NCI-H2029 treated with DMSO at 0.1 percent for 48 hours (cell line): ENCODE measurements at regions not wholly inside any gene's neighbourhood (a gene's known extent, or its start where the extent isn't known, plus 50 kb on each side); places are given as distances from the start of the nearest gene placed in this dataset.
"Not testable (repeated sequence)": the region's sequence is repeated elsewhere in the genome, so short reads cannot be mapped to it uniquely, and the experiment has no call there.

ENCODE experiments used
- DNase-seq: peaks from one replicate; lab custom pipeline; 2025; lab: John Stamatoyannopoulos, UW

GRCh38 chr3:27779176-27779575 is 57.1 kb upstream of the EOMES start:
- DNase-seq, result no peak

GRCh38 chr3:27789420-27789819 is 67.3 kb upstream of the EOMES start:
- DNase-seq, result no peak

- DNase-seq, result no peak
Measured at GRCh38 chr3:27791956-27792355, 69.8 kb upstream of the EOMES start.

GRCh38 chr3:27792869-27793268 is 70.7 kb upstream of the EOMES start:
- no peak for DNase-seq

- DNase-seq, result no peak
Measured at GRCh38 chr3:27794211-27794610, 72.1 kb upstream of the EOMES start.

GRCh38 chr3:27796365-27796875 is 74.3 kb upstream of the EOMES start:
- DNase-seq, result no peak

- DNase-seq, result no peak
Measured at GRCh38 chr3:27797773-27798172, 75.7 kb upstream of the EOMES start.

GRCh38 chr3:27800261-27800660 is 78.1 kb upstream of the EOMES start:
- DNase-seq, result no peak

- no peak for DNase-seq
Measured at GRCh38 chr3:27802425-27802824, 80.3 kb upstream of the EOMES start.

GRCh38 chr3:27802849-27803248 is 80.7 kb upstream of the EOMES start:
- no peak for DNase-seq

- no peak for DNase-seq
Measured at GRCh38 chr3:27805282-27805681, 83.2 kb upstream of the EOMES start.

- DNase-seq, result no peak
Measured at GRCh38 chr3:27813255-27813654, 91.1 kb upstream of the EOMES start.

GRCh38 chr3:27821609-27822008 is 99.5 kb upstream of the EOMES start:
- DNase-seq, result not testable (repeated sequence)

GRCh38 chr3:27824312-27825200 is 102.4 kb upstream of the EOMES start:
- no peak for DNase-seq

GRCh38 chr3:27826448-27826847 is 104.3 kb upstream of the EOMES start:
- DNase-seq, result no peak

- no peak for DNase-seq
Measured at GRCh38 chr3:27827041-27827440, 104.9 kb upstream of the EOMES start.

GRCh38 chr3:27840807-27841594 is 118.9 kb upstream of the EOMES start:
- no peak for DNase-seq

- DNase-seq, result no peak
Measured at GRCh38 chr3:27844052-27844675, 122.0 kb upstream of the EOMES start.

GRCh38 chr3:27847697-27848096 is 125.6 kb upstream of the EOMES start:
- no peak for DNase-seq

- DNase-seq, result no peak
Measured at GRCh38 chr3:27848826-27849225, 126.7 kb upstream of the EOMES start.

- DNase-seq, result no peak
Measured at GRCh38 chr3:27859821-27860220, 137.7 kb upstream of the EOMES start.
